HCT116 (cell line): ENCODE measurements at regions not wholly inside any gene's neighbourhood (a gene's known extent, or its start where the extent isn't known, plus 50 kb on each side); places are given as distances from the start of the nearest gene placed in this dataset.

Experiments
- ATAC-seq: fragments of 200-7000 bp; cut with Tn5 transposase; 2 replicates; pipeline ENCODE4 v1.9.1; 2020; ENCODE audit warnings: mild to moderate bottlenecking, moderate library complexity
- BruUV-seq: library from RNA; stranded (reverse); fragments of 400-500 nt; replicated peaks from 2 replicates; lab custom pipeline; 2021; lab: Mats Ljungman, UMichigan
- CTCF ChIA-PET: fragments of 300-600 bp; sonication (Branson Sonifier 250); formaldehyde crosslinking; loops from one replicate; lab custom pipeline; 2021; ENCODE audit warnings: antibody characterized with exemption; lab: Charles Lee
- POLR2A ChIA-PET: fragments of 300-600, 350-600 bp; sonication (Branson Sonifier 250); formaldehyde crosslinking; loops from one replicate; lab custom pipeline; 2021; ENCODE audit warnings: antibody characterized with exemption; lab: Charles Lee
- RAD21 ChIA-PET, 2 experiments: fragments of 300-600 bp; sonication (Branson Sonifier 250); formaldehyde crosslinking; loops; one replicate each; lab custom pipeline; 2023; ENCODE audit warnings: low total read pairs in 2 of 2; ENCODE audit not compliant: uncharacterized antibody in 2 of 2, unreplicated experiment in 2 of 2, low non-redundant PET in 1 of 2; lab: Charles Lee
- DNase-seq: peaks from one replicate; pipeline ENCODE4 v3.0.0-alpha.2; 2010; ENCODE audit warnings: low read depth, low spot score
- H2AFZ ChIP-seq: fragments of 200-600 bp; shearing (Covaris generic), sonication (generic); 2 replicates; pipeline ENCODE4 v1.6.1; 2017; ENCODE audit warnings: low read depth, mixed run types, mixed read lengths, antibody characterized with exemption, low read length; ENCODE audit not compliant: poor library complexity, severe bottlenecking
- H3K27ac ChIP-seq: 2 replicates; pipeline ENCODE4 v1.5.1; 2012; ENCODE audit warnings: low read depth, low read length
- H3K27me3 ChIP-seq: fragments of 200-600 bp; sonication (generic); 2 replicates; pipeline ENCODE4 v1.6.1; 2016; ENCODE audit warnings: mixed run types, low read length, mixed read lengths; ENCODE audit not compliant: insufficient read depth
- H3K36me3 ChIP-seq, 2 experiments: fragments of 200-500 bp in 1 of 2; fragments of 200-600 bp in 1 of 2; sonication (Bioruptor generic) in 1 of 2; sonication (generic) in 1 of 2; 2 replicates each; pipeline versions ENCODE4 v1.5.1 to v1.6.1; 2014 to 2016; ENCODE audit warnings: low read length in 2 of 2, inconsistent platforms in 1 of 2, mixed read lengths in 1 of 2, mixed run types in 1 of 2; ENCODE audit not compliant: insufficient read depth in 2 of 2, control insufficient read depth in 1 of 2
- H3K4me1 ChIP-seq, 2 experiments: fragments of 200-600 bp in 1 of 2; sonication (generic) in 1 of 2; 2 replicates each; pipeline versions ENCODE4 v1.5.1 to v1.6.1; 2012 to 2017; ENCODE audit warnings: low read length in 2 of 2, inconsistent platforms in 1 of 2, mild to moderate bottlenecking in 1 of 2, mixed read lengths in 1 of 2, mixed run types in 1 of 2, moderate library complexity in 1 of 2; ENCODE audit not compliant: insufficient read depth in 2 of 2, control insufficient read depth in 1 of 2
- H3K4me2 ChIP-seq: fragments of 200-600 bp; sonication (generic); 2 replicates; pipeline ENCODE4 v1.6.1; 2017; ENCODE audit warnings: mixed run types, low read length, mixed read lengths
- H3K4me3 ChIP-seq, 2 experiments: fragments of 200-600 bp in 1 of 2; sonication (generic) in 1 of 2; replicated peaks in 1 of 2; 2 replicates each; pipeline ENCODE4 v1.5.1; 2011 to 2016; ENCODE audit warnings: low read length in 2 of 2, control low read depth in 1 of 2, low read depth in 1 of 2, mild to moderate bottlenecking in 1 of 2, mixed read lengths in 1 of 2, mixed run types in 1 of 2
- H3K79me2 ChIP-seq: fragments of 200-600 bp; sonication (generic); 2 replicates; pipeline ENCODE4 v1.6.1; 2017; ENCODE audit warnings: mild to moderate bottlenecking, mixed run types, low read length, moderate library complexity, mixed read lengths; ENCODE audit not compliant: insufficient read depth
- H3K9ac ChIP-seq: fragments of 200-600 bp; sonication (generic); 2 replicates; pipeline ENCODE4 v1.6.1; 2016; ENCODE audit warnings: low read length, mixed read lengths
- H3K9me2 ChIP-seq: fragments of 200-600 bp; sonication (generic), shearing (Covaris generic); 2 replicates; pipeline ENCODE4 v1.6.1; 2017; ENCODE audit warnings: mixed run types, mild to moderate bottlenecking, moderate library complexity; ENCODE audit not compliant: insufficient read depth
- H3K9me3 ChIP-seq, 2 experiments: fragments of 200-500 bp in 1 of 2; fragments of 200-600 bp in 1 of 2; sonication (Bioruptor generic) in 1 of 2; sonication (generic) in 1 of 2; 2 replicates each; pipeline ENCODE4 v1.6.1; 2014 to 2017; ENCODE audit warnings: low read length in 2 of 2, mixed read lengths in 2 of 2, inconsistent platforms in 1 of 2, low read depth in 1 of 2, mild to moderate bottlenecking in 1 of 2, mixed run types in 1 of 2, moderate library complexity in 1 of 2; ENCODE audit not compliant: control insufficient read depth in 1 of 2, insufficient read depth in 1 of 2
- H4K20me1 ChIP-seq: fragments of 200-600 bp; sonication (generic), shearing (Covaris generic); 2 replicates; pipeline ENCODE4 v1.6.1; 2017; ENCODE audit warnings: mixed run types, mild to moderate bottlenecking, moderate library complexity; ENCODE audit not compliant: insufficient read depth
- ATF3 ChIP-seq: IDR thresholded peaks from 2 replicates; pipeline ENCODE4 v1.6.1; 2012
- CBX3 ChIP-seq: IDR thresholded peaks from 2 replicates; pipeline ENCODE4 v1.6.1; 2012; ENCODE audit warnings: low read depth
- CEBPB ChIP-seq: IDR thresholded peaks from 2 replicates; pipeline ENCODE4 v1.6.1; 2012; ENCODE audit warnings: low read depth
- EGR1 ChIP-seq: IDR thresholded peaks from 2 replicates; pipeline ENCODE4 v1.6.1; 2012; ENCODE audit warnings: low read depth
- ELF1 ChIP-seq: IDR thresholded peaks from 2 replicates; pipeline ENCODE4 v1.6.1; 2012; ENCODE audit warnings: low read depth, borderline replicate concordance
- EZH2 ChIP-seq: fragments of 200-600 bp; sonication (generic); IDR thresholded peaks from 2 replicates; pipeline ENCODE4 v1.6.1; 2017; ENCODE audit warnings: antibody characterized with exemption, mixed run types
- EZH2phosphoT487 ChIP-seq: fragments of 200-600 bp; IDR thresholded peaks from 2 replicates; pipeline ENCODE4 v1.6.1; 2018; ENCODE audit warnings: antibody characterized with exemption, borderline replicate concordance
- MAX ChIP-seq: IDR thresholded peaks from 2 replicates; pipeline ENCODE4 v1.6.1; 2012
- POLR2A ChIP-seq: IDR thresholded peaks from 2 replicates; pipeline ENCODE4 v1.7.0; 2011; ENCODE audit warnings: borderline replicate concordance; ENCODE audit not compliant: insufficient read depth, insufficient read length; ENCODE audit errors: extremely low read depth
- RAD21 ChIP-seq: IDR thresholded peaks from 2 replicates; pipeline ENCODE4 v1.6.1; 2012; ENCODE audit warnings: low read depth, mild to moderate bottlenecking
- REST ChIP-seq: IDR thresholded peaks from 2 replicates; pipeline ENCODE4 v1.6.1; 2012; ENCODE audit warnings: low read depth
- SP1 ChIP-seq: IDR thresholded peaks from 2 replicates; pipeline ENCODE4 v1.6.1; 2012; ENCODE audit warnings: low read depth
- SRF ChIP-seq: IDR thresholded peaks from 2 replicates; pipeline ENCODE4 v1.6.1; 2012; ENCODE audit warnings: low read depth
- YY1 ChIP-seq: IDR thresholded peaks from 2 replicates; pipeline ENCODE4 v1.6.1; 2011; ENCODE audit warnings: low read length, low read depth, moderate library complexity, mild to moderate bottlenecking; ENCODE audit not compliant: insufficient replicate concordance; ENCODE audit errors: extremely low read depth
- ZBTB33 ChIP-seq: IDR thresholded peaks from 2 replicates; pipeline ENCODE4 v1.6.1; 2011; ENCODE audit warnings: mild to moderate bottlenecking, low read length, moderate library complexity; ENCODE audit not compliant: insufficient replicate concordance; ENCODE audit errors: extremely low read depth
- ZFX ChIP-seq: fragments of 450-650 bp; IDR thresholded peaks from 2 replicates; pipeline ENCODE4 v1.6.1; 2017
- ZNF274 ChIP-seq: fragments of 200-500 bp; sonication (Bioruptor generic); IDR thresholded peaks from 2 replicates; pipeline ENCODE4 v1.6.1; 2014; ENCODE audit warnings: mild to moderate bottlenecking, low read depth, low read length, inconsistent platforms
- intact Hi-C: fragments of 100-400 bp; cut with micrococcal nuclease; formaldehyde crosslinking; loops from 2 replicates; pipeline ENCODE4 v1.10.0; 2022

- ATAC-seq (no peak), DNase-seq (no peak)
- Histone ChIP-seq H3K36me3 (no peaks in the 10 kb centered on the region), H3K27ac (no peak overlapping the region), H3K4me3 (no peak overlapping the region), H3K9ac (no peak overlapping the region), H4K20me1 (no peaks in the 10 kb centered on the region), H3K4me2 (no peak overlapping the region), H3K27me3 (no peaks in the 10 kb centered on the region), H3K9me3 (no peaks in the 10 kb centered on the region)
- intact Hi-C loops = no loop called here
- BruUV-seq = no TSS peak
- CTCF ChIA-PET = no interaction called here
- no peak for TF ChIP-seq YY1
- TF ChIP-seq RAD21 = no peak
- no peak for TF ChIP-seq SRF
- no peak for TF ChIP-seq SP1
- TF ChIP-seq ELF1 = no peak
- no peak for TF ChIP-seq EGR1
- no peak for TF ChIP-seq POLR2A
- TF ChIP-seq ZFX = no peak
- no peak for TF ChIP-seq EZH2
- TF ChIP-seq REST = no peak
- TF ChIP-seq CBX3 = no peak
- no peak for TF ChIP-seq ATF3
- no peak for TF ChIP-seq EZH2phosphoT487
- TF ChIP-seq MAX = no peak
- TF ChIP-seq CEBPB = no peak
- no peak for TF ChIP-seq ZNF274
- no peak for TF ChIP-seq ZBTB33
- TF ChIP-seq, all 23 proteins: peak for 0
- no peaks in the 10 kb centered on the region for H3K4me1 ChIP-seq
- ChIA-PET POLR2A (no interaction called here), RAD21 (no interaction called here)
- no peaks in the 10 kb centered on the region for H3K79me2 ChIP-seq
- H2AFZ ChIP-seq = no peak overlapping the region
- H3K9me2 ChIP-seq = no peaks in the 10 kb centered on the region
These were observed 223.8 kb downstream of the SATB1 start for GRCh38 chr3:18201315-18201714.
